GM23338 (cell line): ENCODE measurements at regions not wholly inside any gene's neighbourhood (a gene's known extent, or its start where the extent isn't known, plus 50 kb on each side); places are given as distances from the start of the nearest gene placed in this dataset.

Source experiments
- CTCF ChIP-seq, 2 experiments: fragments of 200-600 bp in 1 of 2; sonication (generic) in 1 of 2; conservative IDR thresholded peaks; 2 replicates each; pipeline versions ENCODE4 v1.5.1 to v1.6.1; 2016 to 2017; ENCODE audit warnings: antibody characterized with exemption in 2 of 2, low read depth in 2 of 2, mild to moderate bottlenecking in 2 of 2, moderate library complexity in 1 of 2
- ZNF331 ChIP-seq: fragments of 250-450 bp; sonication (Bioruptor Pico); IDR thresholded peaks from 2 replicates; pipeline ENCODE4 v1.5.0; 2020; ENCODE audit warnings: low read depth, mild to moderate bottlenecking, moderate library complexity

- TF ChIP-seq ZNF331 (CRISPR knock-in tag) (no peak), CTCF (conservative IDR thresholded peaks at IDR 0.05; ENCODE audit: low read depth in 2 of 2) (no peak)
Observed at GRCh38 chr4:33149658-33150524, 2429.7 kb downstream of the PCDH7 start.
